ENCODE measurements at regions not wholly inside any gene's neighbourhood (a gene's known extent, or its start where the extent isn't known, plus 50 kb on each side); places are given as distances from the start of the nearest gene placed in this dataset.

- TF ChIP-seq CTCF (IDR thresholded peaks at IDR 0.05) = no peak
- TF ChIP-seq POLR2A (IDR thresholded peaks at IDR 0.05) = no peak
These were observed 257.4 kb upstream of the ATXN7L3B start for GRCh38 chr12:74280156-74280655.
